ENCODE measurements at regions not wholly inside any gene's neighbourhood (a gene's known extent, or its start where the extent isn't known, plus 50 kb on each side); places are given as distances from the start of the nearest gene placed in this dataset.

GRCh38 chr10:123529146-123529760 is 136.9 kb upstream of the GPR26 start:
- in situ Hi-C loops (cut with MboI; ENCODE audit: low pct_unique_long_range_greater_than_20kb, low sequenced_read_pairs) = no loop called here
- DNase-seq = no peak

DNA sequence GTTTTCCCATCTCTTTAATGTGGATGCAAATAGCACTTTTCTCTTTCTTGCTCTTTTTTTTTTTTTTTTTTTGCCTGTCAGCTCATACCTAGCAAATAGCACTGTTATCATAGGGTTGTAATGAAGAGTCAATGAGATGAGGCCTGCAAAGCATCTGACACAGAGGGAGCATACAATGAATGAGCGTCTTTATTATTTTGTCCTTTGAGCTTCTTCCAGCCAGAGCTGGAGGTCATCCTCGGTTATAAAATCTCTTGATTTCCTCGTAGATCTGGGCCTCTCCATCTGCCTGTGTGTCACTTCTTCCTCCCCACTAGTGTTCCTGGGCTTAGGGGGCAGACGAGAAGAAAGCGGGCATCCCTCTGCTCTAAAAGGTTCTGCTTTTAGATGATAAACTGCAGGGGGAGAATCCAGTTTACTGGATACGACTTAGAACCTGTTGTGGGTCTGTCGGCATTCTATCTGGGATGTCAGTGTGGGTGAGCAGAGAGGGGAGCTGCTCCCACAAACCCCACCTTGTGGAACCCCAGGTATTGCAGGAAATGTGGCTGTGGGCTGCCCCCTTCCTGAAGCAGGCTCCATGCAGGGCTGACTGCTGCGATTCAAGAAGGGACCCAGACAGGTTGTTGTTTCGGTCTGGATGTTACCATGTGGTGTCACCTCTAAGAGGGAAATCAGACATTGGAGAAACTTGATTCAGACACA is 135.8 kb upstream of the GPR26 start:
- in situ Hi-C loops (cut with MboI; ENCODE audit: low pct_unique_long_range_greater_than_20kb, low sequenced_read_pairs) = no loop called here
- no peak for DNase-seq

DNA sequence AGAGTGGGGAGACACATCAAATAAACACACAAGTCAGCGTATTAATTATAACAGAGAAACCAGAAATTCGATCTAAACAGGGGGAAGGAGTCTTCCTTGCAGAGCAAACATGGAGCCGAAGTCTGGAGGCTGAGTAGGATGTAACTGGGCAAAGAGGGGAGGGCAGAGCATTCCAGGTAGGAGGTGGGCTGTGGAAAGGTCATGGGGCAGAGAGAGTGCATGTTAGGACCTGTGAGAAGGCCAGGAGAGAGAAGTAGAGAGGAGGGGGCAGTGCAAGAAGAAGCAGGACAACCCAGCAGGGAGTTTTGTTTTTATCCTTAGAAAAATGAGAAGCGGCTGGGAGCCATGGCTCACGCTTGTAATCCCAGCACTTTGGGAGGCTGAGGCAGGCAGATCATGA is 130.8 kb upstream of the GPR26 start:
- in situ Hi-C loops (cut with MboI; ENCODE audit: low pct_unique_long_range_greater_than_20kb, low sequenced_read_pairs) = no loop called here
- no peak for DNase-seq

- in situ Hi-C loops (cut with MboI; ENCODE audit: low pct_unique_long_range_greater_than_20kb, low sequenced_read_pairs) = no loop called here
- DNase-seq = no peak
These were observed 129.8 kb upstream of the GPR26 start for GRCh38 chr10:123536176-123536845.

DNA sequence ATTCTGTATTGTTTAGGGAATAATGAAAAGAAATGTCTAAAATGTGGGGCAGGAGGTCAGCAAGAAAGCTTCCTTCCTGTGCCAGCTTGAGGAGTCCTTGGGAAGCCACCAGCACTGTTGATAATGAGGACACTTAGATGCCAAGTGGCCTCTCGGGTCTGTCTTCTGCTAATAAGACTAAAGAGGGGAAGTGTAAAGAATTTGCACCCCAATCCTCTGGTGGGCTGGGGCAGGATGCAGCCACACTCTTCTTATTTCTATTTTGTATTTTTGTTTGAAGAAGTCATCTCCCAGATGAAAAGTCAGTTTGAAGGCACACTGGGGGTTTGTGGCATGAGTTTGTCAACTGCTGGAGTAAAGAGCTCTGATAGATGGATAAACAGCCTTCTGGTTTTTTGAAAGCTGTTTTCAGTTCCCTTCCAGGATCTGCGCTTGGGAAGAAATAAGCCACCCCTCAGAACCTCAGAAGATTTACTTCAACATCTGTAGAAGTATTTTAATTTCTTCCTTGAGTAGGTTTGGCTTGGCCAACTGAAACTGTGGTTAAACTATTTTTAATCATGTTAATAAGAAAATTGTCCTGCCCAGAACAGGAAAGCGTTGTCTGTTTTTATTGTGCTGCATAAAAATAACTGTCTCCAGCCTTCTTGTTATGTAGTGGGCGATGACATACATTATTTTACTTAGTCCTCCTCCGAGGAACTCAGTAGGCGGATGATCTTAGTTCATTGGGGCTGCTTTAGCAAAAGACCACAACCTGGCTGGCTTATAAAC is 128.8 kb upstream of the GPR26 start:
- no peak for DNase-seq
- in situ Hi-C loops (cut with MboI; ENCODE audit: low pct_unique_long_range_greater_than_20kb, low sequenced_read_pairs) = no loop called here

DNA sequence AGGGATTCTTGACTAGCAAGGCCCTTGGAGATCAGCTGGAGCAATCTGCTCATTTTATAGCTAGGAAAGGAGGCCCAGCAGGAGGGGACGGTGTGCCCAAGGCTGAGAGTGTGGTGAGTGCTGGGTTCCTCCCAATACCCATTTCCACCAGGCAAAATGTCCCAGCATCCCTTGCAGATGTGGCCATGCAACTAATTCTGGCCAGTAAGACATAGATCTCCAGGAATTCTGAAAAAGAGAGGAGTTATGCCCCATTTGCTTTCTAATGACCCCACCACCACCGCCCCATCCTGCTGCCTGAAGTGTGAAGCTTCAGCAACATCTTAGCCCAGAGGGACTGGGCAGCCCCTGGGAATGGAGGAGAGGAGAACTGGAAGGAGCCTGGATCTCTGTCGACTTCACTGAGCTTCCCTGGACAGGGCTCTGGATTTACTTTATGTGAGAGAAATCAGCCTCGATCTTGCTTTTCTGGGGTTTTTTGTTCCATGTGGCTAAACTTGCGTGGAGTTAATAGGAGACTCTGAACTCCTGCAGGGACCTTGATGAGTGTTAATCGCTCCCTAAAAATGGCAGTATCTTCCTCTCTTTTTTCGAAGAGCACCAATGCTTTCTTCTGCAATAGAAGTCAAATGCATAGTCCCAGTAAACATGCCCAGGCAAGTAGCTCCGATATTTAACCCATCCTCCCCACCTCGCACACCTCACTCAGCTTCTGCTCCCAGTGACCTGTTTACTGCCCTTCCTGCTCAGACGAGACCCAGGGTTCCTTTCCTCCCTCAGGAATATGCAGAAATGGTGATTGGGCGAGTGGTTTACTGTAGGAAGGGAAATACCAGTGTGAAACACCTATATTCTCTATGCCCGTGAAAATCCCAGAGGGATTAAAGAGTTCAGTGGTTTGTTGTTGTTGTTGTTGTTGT is 127.5 kb upstream of the GPR26 start:
- in situ Hi-C loops (cut with MboI; ENCODE audit: low pct_unique_long_range_greater_than_20kb, low sequenced_read_pairs) = no loop called here
- peak; percentile 3 for DNase-seq

DNA sequence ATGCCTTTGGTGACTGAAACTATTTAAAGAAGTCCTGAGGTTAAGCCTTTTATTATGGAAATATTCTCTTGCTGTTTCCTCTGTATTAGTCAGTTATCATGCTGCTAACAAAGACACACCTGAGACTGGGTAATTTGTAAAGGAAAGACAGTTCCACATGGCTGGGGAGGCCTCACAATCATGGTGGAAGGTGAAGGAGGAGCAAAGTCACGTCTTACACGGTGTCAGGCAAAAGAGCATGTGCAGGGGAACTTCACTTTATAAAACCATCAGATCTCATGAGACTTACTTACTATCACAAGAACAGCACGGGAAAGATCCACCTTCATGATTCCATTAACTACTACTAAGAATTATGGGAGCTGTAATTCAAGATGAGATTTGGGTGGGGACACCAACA is 121.2 kb upstream of the GPR26 start:
- in situ Hi-C loops (cut with MboI; ENCODE audit: low pct_unique_long_range_greater_than_20kb, low sequenced_read_pairs) = no loop called here
- no peak for DNase-seq

GRCh38 chr10:123548770-123549169 is 117.4 kb upstream of the GPR26 start:
- no peak for DNase-seq
- in situ Hi-C loops (cut with MboI; ENCODE audit: low pct_unique_long_range_greater_than_20kb, low sequenced_read_pairs) = no loop called here

GRCh38 chr10:123549761-123550454 is 116.2 kb upstream of the GPR26 start:
- in situ Hi-C loops (cut with MboI; ENCODE audit: low pct_unique_long_range_greater_than_20kb, low sequenced_read_pairs) = loop anchor here (25.0 kb wide), 2 partner anchors 413 to 513 kb away; partner anchors contain the start of genes HMX2 and HMX3
- DNase-seq = no peak

DNA sequence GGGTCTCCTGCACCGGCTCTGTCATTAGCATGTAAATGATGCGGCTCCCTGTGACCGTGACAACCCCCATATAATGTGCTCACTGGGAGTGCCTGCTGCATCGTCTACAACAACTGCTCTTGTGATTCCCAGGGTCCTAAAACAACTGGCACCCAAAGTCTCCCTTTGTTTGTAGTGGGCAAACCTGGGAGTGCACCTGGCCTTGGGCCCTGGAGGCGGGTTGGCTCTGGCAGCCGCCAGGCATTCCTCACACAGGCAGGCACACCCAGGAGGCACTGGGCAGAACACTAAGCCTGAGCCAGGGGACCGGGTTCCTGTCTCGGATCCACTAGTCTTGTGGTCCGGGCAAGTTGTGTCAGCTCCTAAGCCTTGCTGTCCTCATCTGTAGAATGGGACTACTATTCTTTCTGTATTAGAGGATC is 115.5 kb upstream of the GPR26 start:
- DNase-seq = no peak
- in situ Hi-C loops (cut with MboI; ENCODE audit: low pct_unique_long_range_greater_than_20kb, low sequenced_read_pairs) = loop anchor here (25.0 kb wide), 2 partner anchors 413 to 513 kb away; partner anchors contain the start of genes HMX2 and HMX3

DNA sequence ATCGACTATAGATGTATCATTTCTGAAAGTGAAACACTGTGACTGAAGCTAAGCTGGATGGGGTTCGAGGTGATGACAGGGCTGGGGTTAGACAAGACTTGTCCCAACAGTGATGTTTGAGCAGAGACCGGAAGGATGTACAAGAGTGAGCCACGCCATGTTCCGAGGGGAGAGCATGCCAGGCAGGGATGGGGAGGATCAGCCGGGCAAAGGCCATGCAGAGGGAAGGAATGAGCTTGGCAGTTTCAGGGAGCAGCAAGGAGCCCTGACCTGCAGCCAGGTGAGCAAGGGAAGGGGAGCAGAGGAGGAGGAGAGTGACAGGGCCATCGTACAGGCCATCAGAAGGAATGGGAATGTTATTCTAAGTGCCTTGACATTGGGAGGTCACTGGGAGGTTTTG is 114.9 kb upstream of the GPR26 start:
- DNase-seq = no peak
- in situ Hi-C loops (cut with MboI; ENCODE audit: low pct_unique_long_range_greater_than_20kb, low sequenced_read_pairs) = loop anchor here (25.0 kb wide), 2 partner anchors 414 to 514 kb away; partner anchors contain the start of genes HMX2 and HMX3

GRCh38 chr10:123552760-123553554 is 113.2 kb upstream of the GPR26 start:
- in situ Hi-C loops (cut with MboI; ENCODE audit: low pct_unique_long_range_greater_than_20kb, low sequenced_read_pairs) = loop anchor here (25.0 kb wide), 2 partner anchors 416 to 516 kb away; partner anchors contain the start of genes HMX2 and HMX3
- DNase-seq = no peak

DNA sequence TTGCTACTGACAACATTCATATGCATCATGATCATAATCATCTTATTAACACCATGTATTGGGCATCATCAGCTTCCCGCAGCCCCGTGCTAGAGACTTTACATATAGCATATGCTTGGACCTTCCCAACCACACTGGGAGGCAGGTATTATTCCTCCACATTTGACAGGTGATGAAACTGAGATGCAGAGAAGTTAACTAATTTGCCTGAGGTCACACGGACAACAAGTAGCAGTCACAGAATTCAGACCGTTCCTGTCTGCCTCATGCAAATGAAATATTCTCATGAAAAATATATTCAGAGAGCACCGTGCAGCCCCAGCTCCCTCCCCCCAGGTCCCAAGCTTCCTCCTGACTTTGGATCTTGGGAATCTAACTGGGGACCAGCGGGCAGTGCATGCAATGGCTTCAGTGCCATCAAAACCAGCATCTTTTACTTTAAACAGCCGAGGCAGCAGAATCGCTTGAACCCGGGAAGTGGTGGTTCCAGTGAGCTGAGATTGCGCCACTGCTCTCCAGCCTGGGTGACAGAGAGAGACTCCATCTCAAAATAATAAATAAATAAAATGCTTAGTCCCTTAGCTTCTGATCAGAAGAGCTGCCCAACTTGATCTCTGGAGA is 112.2 kb upstream of the GPR26 start:
- no peak for DNase-seq
- in situ Hi-C loops (cut with MboI; ENCODE audit: low pct_unique_long_range_greater_than_20kb, low sequenced_read_pairs) = loop anchor here (25.0 kb wide), 2 partner anchors 417 to 517 kb away; partner anchors contain the start of genes HMX2 and HMX3

- DNase-seq = no peak
- in situ Hi-C loops (cut with MboI; ENCODE audit: low pct_unique_long_range_greater_than_20kb, low sequenced_read_pairs) = loop anchor here (25.0 kb wide), 2 partner anchors 417 to 517 kb away; partner anchors contain the start of genes HMX2 and HMX3
These were observed 111.5 kb upstream of the GPR26 start for GRCh38 chr10:123554656-123555055.

GRCh38 chr10:123555616-123556015 is 110.5 kb upstream of the GPR26 start:
- no peak for DNase-seq
- in situ Hi-C loops (cut with MboI; ENCODE audit: low pct_unique_long_range_greater_than_20kb, low sequenced_read_pairs) = loop anchor here (25.0 kb wide), 2 partner anchors 418 to 518 kb away; partner anchors contain the start of genes HMX2 and HMX3

- no peak for DNase-seq
- in situ Hi-C loops (cut with MboI; ENCODE audit: low pct_unique_long_range_greater_than_20kb, low sequenced_read_pairs) = loop anchor here (25.0 kb wide), 2 partner anchors 419 to 519 kb away; partner anchors contain the start of genes HMX2 and HMX3
These were observed 110.1 kb upstream of the GPR26 start for GRCh38 chr10:123556049-123556448.
